ENCODE measurements at regions not wholly inside any gene's neighbourhood (a gene's known extent, or its start where the extent isn't known, plus 50 kb on each side); places are given as distances from the start of the nearest gene placed in this dataset.

GRCh38 chr1:31515056-31515775 lies 61.1 kb upstream of the TINAGL1 start:
- TF ChIP-seq CTCF (IDR thresholded peaks at IDR 0.05) (no peak), EP300 (IDR thresholded peaks at IDR 0.05) (no peak)

Measured in gastroesophageal sphincter (tissue), 3 donors.